HG03342 (cell line): ENCODE measurements at regions not wholly inside any gene's neighbourhood (a gene's known extent, or its start where the extent isn't known, plus 50 kb on each side); places are given as distances from the start of the nearest gene placed in this dataset.

Experiments
- ATAC-seq: cut with Tn5 transposase; IDR thresholded peaks from one replicate; pipeline ENCODE4 v1.9.1; 2021; ENCODE audit warnings: mild to moderate bottlenecking, moderate library complexity; ENCODE audit not compliant: unreplicated experiment

- no peak for ATAC-seq
These were observed 105.6 kb upstream of the SERP2 start for GRCh38 chr13:44267980-44268379.

DNA sequence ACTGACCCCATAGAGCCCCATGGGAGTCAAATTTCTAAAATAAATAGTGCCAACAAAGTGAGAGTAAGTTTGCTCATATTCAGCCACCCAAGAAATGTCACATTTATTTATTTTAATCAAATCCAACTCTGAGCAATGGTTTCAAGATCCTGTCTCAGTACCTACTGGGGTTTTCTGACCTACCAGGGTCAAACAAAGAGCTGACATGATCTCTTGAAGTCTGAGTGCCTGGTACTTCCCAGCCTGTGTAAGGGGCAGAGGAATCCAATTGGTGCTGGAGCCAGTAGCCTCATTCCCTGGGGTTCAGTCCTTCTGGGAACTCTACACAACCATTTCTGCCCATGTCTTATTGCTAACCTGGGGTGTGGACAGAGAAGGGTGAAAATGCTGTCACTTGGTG, 104.6 kb upstream of the SERP2 start:
- ATAC-seq, result no peak

- no peak for ATAC-seq
These were observed 103.5 kb upstream of the SERP2 start for GRCh38 chr13:44270150-44270549.

- ATAC-seq, result no peak
These were observed 102.6 kb upstream of the SERP2 start for GRCh38 chr13:44271031-44271455.

DNA sequence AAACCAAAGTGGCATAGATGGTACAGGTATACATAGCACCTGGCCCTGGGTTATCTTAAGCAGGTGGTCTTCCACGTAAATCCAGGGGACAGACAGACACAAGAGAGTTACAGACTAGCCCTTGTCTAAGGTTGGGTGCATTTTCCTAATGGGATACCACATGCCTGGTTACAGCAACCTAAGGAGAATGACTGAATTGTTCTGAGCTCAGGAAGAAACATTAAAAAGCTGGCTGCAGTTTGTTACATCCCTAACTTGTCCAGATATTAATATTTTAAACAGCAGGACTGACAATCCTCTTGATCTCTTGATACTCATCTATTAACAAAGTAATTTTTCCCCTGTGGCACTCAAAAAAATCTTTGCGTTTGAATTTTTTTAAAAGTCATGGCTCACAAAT, 102.2 kb upstream of the SERP2 start:
- ATAC-seq, result no peak

DNA sequence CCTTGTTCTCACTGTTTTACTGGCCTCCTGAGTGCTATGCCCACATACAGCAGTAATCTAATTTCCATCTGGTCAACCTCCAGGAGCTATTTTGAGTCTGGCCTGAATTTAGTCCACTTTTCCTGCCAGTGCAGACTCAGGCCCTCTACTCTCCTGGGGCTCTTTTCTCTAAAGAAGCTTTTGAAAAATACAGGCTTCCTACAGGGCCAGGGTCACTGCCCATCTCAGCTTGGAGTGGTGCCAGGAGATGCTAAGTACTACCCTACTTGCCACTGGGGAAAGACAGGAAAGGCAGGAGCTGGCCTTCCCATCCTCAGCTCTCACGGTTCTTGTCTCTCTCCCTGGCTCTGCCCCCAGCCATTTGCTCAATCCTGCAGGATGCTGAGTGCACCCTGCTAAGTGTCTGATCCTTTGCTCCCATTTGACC, 101.7 kb upstream of the SERP2 start:
- no peak for ATAC-seq

DNA sequence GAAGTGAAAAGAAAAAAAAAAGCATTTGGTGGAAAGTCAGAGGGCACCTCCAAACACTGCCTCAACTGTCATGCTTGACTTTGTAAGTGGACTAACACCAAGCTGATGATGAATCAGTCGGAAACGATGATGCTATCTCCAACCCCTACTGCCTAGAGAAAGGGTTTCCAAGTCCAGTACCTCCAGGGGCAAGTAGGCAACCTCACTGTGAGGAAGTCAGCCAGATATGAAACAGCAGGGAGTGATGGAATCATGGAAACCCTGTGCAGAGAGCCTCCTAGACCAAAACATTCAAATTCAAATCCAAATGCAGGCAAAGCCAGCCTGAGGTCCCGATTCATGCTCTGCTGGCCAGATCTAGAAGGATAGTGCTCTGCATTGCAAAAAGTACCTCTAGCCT, 100.9 kb upstream of the SERP2 start:
- no peak for ATAC-seq

DNA sequence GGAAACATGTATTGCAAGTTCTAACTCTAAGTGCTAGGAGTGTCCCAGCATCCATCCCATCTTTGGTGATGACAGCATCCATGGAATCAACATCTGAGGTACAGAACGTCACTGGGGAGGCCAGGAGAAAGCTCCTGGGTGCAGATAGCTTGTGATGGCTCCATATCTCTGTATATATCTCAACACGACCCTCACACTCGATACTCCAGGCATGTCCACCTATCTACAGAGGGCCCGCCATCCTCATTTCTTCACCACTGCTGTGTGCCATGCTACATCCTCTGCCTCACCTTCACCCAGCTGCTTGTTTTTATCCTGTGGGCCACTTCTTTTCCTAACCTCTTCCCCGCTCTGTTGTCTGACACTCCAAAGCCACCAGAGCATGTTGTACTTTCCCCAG, 100.4 kb upstream of the SERP2 start:
- no peak for ATAC-seq

DNA sequence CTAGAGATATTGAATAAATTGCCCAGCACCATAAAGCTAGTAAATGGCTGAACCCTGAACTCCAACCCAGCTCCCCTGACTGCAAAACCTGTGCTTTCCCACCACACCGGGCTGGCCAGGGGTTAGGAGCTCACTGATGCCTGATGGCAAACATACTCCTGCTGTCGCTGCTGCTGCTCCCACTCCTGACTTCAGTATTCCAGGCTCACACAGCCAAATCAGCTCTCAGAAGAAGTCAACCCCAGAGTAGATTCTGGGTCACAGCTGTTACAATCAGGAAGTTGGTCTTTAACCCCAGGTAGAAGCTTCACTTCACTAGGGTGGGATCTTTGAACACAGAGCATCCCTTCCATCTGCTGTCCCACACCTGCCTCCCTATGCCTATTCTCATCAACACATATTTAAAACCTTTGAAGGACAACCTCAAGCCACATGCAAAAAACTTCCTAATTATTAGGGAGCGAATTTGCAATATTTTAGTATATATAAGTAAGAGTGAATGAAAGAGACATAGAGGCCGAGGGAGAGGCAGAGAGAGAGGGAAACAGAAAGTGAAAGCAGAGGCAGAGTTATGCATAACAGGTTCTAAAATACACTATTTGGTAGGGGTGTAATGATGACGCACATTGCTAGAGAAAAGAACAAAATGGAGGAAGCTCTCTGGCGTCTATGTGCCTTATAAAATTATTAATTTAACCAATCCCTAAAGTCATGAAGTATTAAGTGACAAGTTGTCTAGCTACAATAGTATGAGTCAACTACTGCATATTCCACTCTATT, 99.4 kb upstream of the SERP2 start:
- ATAC-seq, result peak; percentile 94

DNA sequence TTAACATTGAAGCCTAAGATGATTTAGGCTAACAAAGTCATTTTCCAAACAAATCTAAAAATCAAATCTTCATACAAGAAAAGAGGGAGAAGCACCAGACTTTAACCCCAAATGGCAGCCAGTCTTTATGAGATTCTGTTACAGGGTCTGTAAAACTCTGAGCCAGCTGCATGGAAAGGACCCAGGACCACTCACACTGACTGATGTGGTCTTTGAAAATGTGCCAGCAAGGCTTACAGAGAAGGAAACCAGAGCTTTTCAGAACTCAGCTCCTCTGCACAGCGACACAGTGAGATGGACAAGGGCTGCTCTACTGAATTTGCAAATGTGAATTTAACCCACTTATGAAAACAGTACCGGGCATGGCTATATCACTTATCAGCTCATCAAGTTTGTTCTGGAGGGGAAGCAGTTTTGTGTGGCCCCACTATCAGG, 98.8 kb upstream of the SERP2 start:
- ATAC-seq, result no peak

DNA sequence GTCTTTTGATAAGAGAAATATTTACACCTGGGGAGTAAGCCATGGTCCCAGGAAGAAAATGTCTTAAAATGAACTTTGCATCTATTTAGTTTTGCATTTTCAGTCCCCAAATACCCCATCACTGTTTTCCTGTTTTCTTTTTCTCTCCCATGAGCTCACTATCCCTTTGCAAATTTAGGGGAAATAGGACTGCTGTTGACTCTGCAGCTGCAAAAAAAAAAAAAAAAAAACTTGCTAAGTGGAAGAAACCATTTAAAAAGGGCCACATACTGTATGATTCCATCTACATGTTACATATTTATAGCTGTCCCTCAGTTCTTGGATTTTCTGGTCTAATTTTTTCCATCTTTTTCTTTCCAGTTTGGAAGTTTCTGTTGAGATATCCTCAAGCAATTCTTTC, 98.2 kb upstream of the SERP2 start:
- no peak for ATAC-seq

GRCh38 chr13:44276061-44276460, 97.6 kb upstream of the SERP2 start:
- ATAC-seq, result no peak

- ATAC-seq, result no peak
These were observed 96.2 kb upstream of the SERP2 start for GRCh38 chr13:44277459-44277858.

DNA sequence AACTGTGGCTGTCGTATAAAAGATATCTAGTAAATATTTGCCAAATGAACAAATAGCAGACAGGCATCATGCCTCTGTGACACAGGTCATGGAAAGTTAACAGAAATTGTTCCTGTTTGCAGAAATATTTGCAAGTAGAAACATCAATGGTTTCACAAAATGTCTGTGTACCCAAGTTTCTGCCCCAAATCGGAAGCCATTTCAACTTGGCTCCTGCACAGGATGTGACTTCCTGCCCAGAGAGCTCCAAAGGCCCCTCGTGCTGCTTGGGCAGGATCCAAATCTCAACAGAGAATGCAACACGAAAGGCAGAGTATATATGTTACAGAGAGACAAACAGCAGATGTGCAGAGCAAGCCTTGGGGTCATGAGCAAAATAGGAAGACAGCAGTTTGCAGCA, 95.5 kb upstream of the SERP2 start:
- ATAC-seq, result no peak

- no peak for ATAC-seq
These were observed 93.2 kb upstream of the SERP2 start for GRCh38 chr13:44280456-44280855.

DNA sequence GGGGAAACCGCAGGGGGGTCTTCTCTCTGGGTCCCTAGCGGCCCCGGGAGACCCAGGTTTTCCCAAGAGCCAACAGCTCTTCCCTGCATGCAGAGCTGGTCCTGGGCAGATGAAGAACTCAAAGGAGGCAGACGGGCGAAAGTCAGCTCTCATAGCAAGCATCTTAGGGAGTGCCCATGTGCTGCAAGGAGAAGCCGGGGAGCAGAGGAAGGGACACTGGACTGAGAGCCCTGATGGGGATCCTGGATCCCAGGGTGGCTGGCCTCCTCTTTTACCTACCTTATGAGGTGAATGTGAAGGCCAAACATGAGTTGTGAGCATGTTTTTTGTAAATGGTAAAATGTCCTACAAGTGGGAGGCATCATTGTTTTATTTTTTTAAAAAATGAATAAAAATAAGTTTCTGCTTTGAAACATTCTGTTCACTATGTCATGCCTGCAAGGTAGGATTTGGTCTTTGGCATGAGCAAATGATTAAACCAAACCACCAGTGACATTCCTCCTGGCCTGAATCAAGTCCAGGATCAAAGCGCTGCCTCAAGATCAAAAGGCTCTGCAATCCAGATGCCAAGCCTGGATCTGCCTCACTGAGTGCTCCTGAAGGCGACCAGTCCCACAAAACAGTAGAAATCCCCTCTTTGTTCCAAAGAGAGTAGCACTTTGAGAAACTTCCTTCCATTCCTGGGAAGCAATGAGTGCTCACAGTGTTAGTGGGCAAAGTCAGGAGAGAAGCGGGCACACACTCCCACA, 92.2 kb upstream of the SERP2 start:
- ATAC-seq, result no peak

GRCh38 chr13:44283600-44283999, 90.0 kb upstream of the SERP2 start:
- ATAC-seq, result no peak

DNA sequence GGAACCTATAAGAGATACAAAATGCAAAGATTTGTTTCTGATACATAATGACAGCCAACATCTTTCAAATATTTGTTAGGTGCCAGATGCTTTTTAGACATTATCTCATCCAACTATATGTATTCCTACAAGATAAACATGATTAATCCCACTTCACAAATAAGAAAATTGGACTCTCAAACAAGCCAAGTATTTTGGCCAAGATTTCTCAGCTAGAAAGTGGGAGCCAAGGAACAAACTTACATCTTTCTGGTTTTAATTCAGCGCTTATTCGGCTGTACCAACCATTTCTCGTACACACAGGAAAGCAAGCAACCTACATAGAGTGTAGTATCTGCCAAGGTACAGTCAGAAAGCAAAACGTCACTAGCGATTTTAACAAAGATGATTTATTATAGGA, 85.7 kb upstream of the SERP2 start:
- no peak for ATAC-seq

- ATAC-seq, result no peak
These were observed 81.1 kb upstream of the SERP2 start for GRCh38 chr13:44292545-44292944.

DNA sequence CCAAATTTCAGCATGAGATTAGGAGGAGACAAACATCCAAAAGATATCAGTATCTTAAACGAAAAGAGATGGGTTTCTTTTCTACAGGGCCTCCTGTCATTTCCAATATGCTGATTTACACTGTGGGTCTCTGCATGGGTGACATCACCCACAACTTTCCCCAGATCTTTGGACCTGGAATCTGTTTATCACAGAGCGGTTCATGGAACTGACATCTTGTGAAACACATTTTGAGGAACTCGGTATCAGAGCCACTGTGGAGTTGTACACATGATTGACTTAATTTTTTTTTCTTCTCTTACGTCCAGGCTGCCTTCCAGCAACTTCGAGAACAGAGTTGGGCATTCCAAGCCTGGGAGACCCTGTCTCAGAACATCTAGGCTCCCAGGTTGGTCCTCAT, 80.2 kb upstream of the SERP2 start:
- no peak for ATAC-seq

- ATAC-seq, result no peak
These were observed 79.5 kb upstream of the SERP2 start for GRCh38 chr13:44293908-44294735.

DNA sequence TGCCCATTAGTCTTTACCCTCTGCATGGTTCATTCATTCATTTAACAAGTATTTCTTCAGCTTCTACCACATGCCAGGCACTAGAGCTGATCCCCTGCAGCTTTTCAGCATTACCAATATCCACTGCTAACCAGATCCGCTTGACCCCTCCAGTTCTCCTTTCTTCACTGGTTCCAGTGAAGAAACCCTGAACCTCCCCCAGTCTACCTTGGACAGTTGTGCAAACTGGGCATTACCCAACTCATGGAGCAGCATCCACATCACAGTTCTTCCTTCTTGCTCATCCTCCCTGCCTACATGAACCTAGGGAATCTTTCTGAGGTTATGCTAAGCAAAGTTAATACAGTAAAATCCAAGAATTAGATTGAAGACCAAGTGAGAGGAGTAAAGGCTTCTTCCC, 78.7 kb upstream of the SERP2 start:
- no peak for ATAC-seq
